Activated CD4-positive, alpha-beta T cell treated with anti-CD3 and anti-CD28 coated beads, Interleukin-2, amount 50 U/mL, for 1 hour (primary cell): ENCODE measurements at regions not wholly inside any gene's neighbourhood (a gene's known extent, or its start where the extent isn't known, plus 50 kb on each side); places are given as distances from the start of the nearest gene placed in this dataset.

Experiments
- DNase-seq: peaks from one replicate; pipeline ENCODE4 v3.0.0-alpha.2; 2020

DNA sequence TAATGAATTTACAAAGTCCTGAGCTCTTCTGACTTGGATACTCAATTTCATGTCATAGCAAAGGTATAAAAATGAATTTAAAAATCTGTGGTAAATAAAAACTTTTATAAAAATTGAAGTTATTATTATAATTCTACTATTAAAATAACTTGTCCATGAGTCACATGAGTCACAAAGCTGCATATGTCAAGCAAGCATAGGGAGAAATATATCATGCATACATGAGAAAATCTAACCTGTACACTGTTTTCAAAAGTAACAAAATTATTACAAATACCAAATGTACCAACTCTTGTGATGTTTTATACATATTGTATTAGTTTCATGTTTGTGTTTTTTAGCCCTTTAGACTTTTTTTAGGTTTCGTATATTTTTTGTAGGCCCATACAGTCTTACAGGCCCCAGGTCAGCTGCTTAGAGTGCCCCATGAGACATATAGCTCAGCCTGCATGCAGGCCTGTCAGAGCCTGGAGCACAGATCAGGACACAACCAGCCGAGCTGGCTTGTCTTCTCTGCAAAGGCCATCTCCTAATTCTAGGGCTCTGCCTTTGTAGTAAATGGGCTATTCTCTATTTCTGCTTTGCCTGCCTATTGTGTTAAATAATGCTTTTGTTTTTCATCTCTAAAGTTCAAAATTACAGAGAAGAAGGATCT is 818.7 kb upstream of the TENM3 start:
- DNase-seq, result no peak

DNA sequence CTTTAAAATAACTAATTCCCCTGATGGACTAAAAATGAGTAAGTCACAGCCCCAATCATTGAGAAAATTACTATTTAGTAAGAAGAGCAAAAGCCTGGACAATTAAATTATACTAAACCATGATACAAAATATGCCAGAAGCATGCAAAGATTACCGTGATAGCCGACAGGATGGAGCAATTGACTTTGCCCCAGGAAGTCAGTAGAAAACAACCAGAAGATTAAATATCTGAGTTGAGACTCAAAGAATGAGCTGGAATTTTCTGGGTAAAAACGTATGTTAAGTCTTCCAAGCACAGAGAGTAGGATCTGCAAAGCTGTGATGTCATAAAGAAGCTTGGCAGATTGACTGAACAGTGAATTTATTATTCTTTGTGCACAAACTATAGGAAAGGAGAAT is 816.1 kb upstream of the TENM3 start:
- DNase-seq, result no peak

- DNase-seq, result no peak
These were observed 812.2 kb upstream of the TENM3 start for GRCh38 chr4:181431006-181431405.

DNA sequence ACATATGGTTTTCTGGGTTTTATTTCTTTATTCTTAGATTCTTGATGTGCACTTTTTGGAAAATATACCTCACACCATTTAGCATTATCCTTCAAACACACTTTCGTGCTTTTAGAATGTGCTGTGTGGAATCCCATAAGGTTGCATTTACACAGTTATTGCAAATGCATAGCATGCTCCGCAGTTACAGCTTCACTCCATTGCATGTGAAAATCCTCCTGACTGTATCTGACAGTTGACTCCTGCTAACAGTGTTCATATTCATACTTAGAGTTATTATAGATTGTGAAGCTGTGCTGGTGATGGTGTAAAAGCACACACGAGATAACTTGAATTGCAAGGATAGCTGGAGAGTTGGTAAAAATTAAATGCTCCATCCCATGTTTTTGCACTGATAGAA is 811.5 kb upstream of the TENM3 start:
- no peak for DNase-seq

DNA sequence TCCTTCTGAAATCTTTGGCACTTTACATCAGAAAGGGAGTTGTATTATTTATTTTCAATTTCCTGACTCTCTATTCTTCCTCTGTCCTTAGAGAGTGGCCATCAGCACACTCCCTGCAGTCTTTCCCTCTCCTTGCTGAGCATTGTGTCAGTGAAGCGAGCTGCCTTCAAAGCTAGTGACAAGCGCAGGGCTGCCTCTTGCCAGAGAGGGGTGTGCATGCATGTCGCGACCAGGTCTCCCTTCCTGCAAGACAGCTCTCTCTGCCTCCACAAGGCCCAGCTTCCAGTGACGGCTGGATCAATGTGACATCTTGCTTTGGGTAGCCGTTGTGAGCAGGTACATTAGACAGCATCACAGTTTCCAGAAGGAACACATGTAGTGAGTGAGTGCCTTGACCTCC is 810.9 kb upstream of the TENM3 start:
- no peak for DNase-seq

- no peak for DNase-seq
These were observed 805.3 kb upstream of the TENM3 start for GRCh38 chr4:181437895-181438294.

DNA sequence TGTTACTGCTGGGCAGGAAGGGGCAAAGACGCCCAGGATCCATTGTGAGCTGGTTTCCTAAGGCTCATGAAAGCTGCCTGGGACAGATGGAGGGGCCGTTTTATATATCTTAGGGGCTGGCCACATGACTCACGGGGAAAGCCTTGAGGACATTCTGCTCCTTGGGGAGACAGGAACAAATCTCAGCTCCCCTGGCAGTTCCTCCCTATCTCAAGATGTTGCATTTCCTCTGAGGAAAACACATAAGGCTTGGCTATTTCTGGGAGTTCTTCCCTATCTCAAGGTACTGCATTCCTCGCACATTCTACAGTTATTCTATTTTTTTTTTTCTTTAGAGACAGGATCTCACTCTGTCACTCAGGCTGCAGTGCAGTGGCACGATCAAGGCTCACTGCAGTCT is 804.6 kb upstream of the TENM3 start:
- no peak for DNase-seq

DNA sequence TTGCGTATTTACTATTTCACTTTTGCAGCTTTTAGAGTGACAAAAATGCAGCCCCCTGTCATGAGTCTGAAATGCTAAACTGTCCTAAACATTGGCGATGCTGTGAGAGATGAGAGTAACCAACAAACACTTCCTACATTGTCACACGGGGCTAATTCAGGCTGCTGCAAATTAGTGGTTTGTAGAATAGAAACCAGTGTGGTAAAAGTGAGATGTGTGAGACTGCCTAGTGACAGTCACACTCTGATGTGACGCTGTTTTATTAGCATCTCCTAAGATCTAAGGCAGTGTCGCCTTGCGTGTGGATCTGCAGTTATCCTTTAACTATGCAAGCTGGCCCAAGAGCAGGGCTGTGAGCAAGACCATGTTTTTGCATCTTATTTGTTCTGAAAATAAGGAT is 800.2 kb upstream of the TENM3 start:
- DNase-seq, result no peak

DNA sequence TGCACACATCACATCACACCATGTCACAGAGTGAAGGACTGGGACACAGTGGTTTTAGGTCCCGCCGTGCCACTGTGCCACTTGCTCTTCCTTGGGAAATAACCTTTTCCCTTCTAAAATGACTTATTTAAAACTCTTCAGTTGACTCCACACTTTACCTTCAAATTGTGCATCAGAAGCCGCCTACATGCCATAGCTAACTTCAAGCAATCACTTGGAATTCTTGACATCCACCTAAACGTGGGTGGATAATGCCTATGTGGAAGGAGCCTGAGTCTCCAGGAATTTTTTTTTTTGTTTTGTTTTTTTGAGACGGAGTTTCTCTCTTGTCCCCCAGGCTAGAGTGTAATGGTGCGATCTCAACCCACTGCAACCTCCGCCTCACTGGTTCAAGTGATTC is 777.4 kb upstream of the TENM3 start:
- DNase-seq, result no peak

DNA sequence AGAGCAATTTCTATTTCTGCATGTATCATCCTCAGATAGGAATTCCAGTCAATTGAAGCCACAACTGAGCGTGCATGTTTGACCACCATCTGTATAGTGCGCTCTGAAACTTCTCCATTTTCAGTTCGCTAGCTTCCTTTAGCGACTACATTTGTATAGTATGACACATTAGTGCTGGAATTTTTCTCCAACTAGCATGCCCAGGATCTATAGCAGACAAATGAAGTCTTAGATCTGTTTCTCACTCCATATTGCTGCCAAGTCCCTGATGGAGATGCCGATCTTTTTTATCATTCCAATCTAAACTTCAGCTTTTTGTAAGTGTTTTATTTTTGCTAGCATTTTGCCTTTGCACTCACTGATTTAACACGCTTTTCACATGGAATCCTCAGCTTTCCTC is 774.8 kb upstream of the TENM3 start:
- DNase-seq, result no peak

DNA sequence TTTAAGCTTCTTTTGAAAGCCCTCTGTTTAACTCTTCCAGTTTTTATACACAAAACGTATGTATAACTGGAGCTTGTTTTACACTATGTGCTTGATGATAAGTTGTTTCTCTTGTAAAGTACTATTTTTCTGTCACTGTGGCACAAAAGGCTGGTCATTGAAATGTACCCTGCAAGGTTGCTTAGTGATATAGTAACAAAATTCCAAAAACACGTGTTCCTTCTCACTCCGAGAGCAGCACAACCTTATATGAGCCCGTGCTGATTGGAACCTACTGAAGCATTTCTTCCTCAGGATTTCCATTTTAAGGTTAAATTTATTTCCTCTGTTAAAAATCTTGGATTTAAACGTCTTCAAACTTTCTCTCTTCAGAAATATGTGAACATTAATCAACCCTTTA is 772.9 kb upstream of the TENM3 start:
- no peak for DNase-seq

DNA sequence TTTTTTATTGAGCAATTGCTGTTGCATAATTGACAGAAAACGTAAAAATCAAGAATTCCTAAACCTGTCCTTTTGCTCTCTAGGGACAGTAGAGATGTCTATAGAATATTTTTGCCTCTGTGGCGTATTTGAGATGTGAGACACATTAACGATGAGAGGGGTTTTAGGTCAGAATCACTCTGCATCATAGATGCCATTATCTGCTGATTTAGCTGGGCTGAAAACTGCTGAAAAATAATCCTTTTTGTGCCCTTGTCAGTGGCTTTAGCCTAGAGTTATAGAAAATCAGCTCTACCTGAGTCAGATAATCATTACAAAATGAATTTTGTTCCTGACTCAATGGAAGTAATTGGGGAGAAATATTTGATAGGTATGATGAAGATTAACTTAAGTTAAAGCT is 767.8 kb upstream of the TENM3 start:
- no peak for DNase-seq

GRCh38 chr4:181475781-181476507 is 767.3 kb upstream of the TENM3 start:
- DNase-seq, result no peak

- no peak for DNase-seq
These were observed 766.7 kb upstream of the TENM3 start for GRCh38 chr4:181476508-181476890.

GRCh38 chr4:181477591-181477990 is 765.6 kb upstream of the TENM3 start:
- DNase-seq, result no peak

DNA sequence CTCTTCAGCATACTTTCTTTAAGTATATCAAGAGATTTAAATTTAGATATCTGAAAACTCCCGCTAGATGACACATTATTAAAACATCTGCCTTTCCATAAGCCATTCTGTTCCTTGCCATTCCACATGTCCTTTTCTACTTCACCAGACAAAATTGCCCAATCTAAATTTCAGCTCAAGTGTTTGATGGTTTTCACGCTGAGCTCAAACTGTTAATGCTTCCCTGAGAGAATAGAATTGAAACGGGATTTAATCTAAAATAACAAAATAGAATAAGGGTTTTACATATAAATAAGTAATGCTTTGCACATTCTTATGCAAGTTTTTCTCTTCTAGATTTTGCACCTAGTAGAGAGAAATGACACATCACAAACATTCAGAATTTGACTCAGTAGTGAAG is 764.5 kb upstream of the TENM3 start:
- no peak for DNase-seq

DNA sequence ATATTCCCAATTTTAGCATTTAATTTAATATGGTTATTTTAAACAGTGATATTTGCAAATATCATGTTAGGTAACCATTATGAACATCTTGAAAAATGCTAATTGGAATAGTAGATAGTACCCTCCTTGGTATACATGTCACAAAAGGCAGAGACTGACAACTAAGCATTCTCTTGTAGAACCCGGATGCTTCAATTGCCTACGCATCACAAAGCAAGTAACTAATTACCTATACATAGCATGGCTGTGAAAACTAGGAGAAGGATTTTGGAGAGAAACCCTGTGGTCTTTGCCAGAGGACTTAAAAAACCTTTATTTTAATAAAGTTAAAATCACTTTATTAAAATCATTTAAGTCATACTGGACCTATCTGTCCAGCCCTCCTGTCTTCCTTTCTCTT is 764.1 kb upstream of the TENM3 start:
- no peak for DNase-seq

DNA sequence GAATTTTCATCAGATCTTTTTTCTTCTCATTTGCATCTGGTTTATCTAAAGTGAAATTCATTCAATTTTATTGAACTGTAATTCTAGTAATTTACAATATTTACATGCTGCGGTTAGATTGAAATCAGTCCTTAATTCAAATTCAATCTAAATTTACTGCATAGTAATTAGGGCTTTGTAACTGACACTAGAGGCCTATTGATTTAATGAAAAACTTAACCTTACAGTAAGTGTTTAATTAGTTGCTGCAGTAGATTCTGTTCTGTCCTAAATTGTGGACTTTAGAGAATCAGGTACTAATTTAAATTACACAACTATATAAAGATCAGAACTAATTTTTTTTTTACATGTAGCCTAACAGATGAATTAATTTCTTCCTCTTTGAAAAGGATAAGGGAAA is 758.8 kb upstream of the TENM3 start:
- DNase-seq, result no peak

- DNase-seq, result no peak
These were observed 754.3 kb upstream of the TENM3 start for GRCh38 chr4:181488926-181489325.

- DNase-seq, result no peak
These were observed 745.1 kb upstream of the TENM3 start for GRCh38 chr4:181498148-181498547.

DNA sequence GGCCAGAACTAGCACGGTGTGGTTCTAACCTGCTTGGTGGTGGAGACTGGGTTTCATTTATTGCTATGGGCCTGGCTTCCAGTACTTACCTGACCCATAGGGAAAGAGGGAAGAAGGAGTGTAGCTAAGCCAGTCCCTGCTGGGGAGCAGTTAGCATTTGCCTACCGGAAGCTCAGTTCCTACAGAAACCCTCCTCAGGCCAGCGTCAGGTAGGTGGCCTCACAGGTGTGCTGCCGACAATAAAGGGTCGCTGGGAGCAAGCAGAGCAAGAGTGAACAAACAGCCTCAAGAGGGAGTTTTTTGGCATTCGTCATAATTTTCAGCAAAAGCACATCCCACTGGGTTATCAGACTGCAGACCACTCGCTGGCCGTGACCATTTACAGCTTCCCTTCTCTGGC is 740.6 kb upstream of the TENM3 start:
- DNase-seq, result no peak

- DNase-seq, result no peak
These were observed 739.4 kb upstream of the TENM3 start for GRCh38 chr4:181503687-181504390.

DNA sequence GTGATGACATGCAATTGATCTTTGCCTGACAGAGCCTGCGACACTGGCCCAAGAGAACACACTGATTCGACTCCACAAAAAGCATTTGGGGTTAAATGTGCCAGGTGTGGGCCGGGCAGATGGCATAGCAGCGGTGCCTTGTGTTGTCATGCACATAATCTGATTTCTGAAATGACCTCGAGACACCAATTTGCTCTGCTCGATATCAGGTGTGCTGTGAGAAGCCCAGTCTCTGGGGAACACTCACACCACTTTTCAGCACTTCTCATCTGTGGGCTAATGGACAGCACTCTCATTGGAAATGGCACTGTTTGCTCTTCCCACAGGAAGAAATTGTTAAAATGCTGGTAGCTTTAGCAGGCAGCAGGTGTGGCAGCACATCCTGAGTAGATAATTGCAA is 738.3 kb upstream of the TENM3 start:
- no peak for DNase-seq

DNA sequence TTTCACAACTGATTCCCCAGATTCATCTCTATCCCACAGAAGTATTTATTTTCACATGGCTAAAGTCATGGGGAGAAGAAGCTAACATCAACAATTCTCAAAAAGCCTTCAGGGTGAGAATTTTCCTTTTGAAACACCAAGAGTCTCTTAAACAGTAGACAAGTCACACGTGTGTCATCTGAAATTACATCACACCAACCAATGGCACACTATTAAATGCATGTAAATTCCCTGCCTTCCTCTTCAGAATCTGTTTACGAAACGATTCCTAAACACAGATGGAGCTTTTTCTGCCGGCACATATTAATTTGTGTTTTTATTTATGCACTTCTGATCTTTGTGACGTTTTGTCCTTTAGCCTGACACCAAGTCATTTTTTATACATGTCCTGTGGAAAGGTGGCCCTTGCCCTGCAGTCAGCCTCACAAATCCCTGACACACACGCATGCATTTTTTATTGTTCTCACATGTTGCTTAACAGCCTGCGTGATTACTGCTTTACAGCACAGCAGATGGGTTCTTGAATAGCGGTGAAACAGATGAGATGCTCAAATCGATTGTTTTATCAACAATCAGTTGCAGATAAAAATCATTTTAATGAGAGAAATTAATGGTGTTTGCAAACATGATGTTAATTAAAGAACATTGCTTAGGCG is 735.9 kb upstream of the TENM3 start:
- DNase-seq, result no peak
